ENCODE measurements at regions not wholly inside any gene's neighbourhood (a gene's known extent, or its start where the extent isn't known, plus 50 kb on each side); places are given as distances from the start of the nearest gene placed in this dataset.
A peak's percentile ranks its signal among the peaks of the same experiment; 100 is the strongest.

GRCh38 chr2:64196963-64197362 lies 52.7 kb upstream of the PELI1 start:
- DNase-seq (ENCODE audit: low read depth), result no peak

- no peak for DNase-seq (ENCODE audit: low read depth)
Observed at GRCh38 chr2:64201151-64201550, 56.9 kb upstream of the PELI1 start.

GRCh38 chr2:64202206-64202845 lies 58.1 kb upstream of the PELI1 start:
- DNase-seq (ENCODE audit: low read depth), result no peak

GRCh38 chr2:64203131-64203857 lies 59.1 kb upstream of the PELI1 start:
- no peak for DNase-seq (ENCODE audit: low read depth)

GRCh38 chr2:64203858-64204632 lies 59.8 kb upstream of the PELI1 start:
- DNase-seq (ENCODE audit: low read depth), result no peak

- no peak for DNase-seq (ENCODE audit: low read depth)
Observed at GRCh38 chr2:64204703-64205102, 60.5 kb upstream of the PELI1 start.

- DNase-seq (ENCODE audit: low read depth), result no peak
Observed at GRCh38 chr2:64205415-64205814, 61.2 kb upstream of the PELI1 start.

- DNase-seq (ENCODE audit: low read depth), result no peak
Observed at GRCh38 chr2:64207573-64207972, 63.4 kb upstream of the PELI1 start.

GRCh38 chr2:64210816-64211215 lies 66.6 kb upstream of the PELI1 start:
- no peak for DNase-seq (ENCODE audit: low read depth)

GRCh38 chr2:64211276-64211921 lies 67.2 kb upstream of the PELI1 start:
- DNase-seq (ENCODE audit: low read depth), result no peak

GRCh38 chr2:64212346-64212745 lies 68.1 kb upstream of the PELI1 start:
- DNase-seq (ENCODE audit: low read depth), result peak; percentile 91

- peak; percentile 95 for DNase-seq (ENCODE audit: low read depth)
Observed at GRCh38 chr2:64212801-64213321, 68.6 kb upstream of the PELI1 start.

GRCh38 chr2:64213532-64214275 lies 69.5 kb upstream of the PELI1 start:
- no peak for DNase-seq (ENCODE audit: low read depth)

GRCh38 chr2:64214281-64215115 lies 70.3 kb upstream of the PELI1 start:
- DNase-seq (ENCODE audit: low read depth), result peak; percentile 20

GRCh38 chr2:64217198-64217869 lies 73.1 kb upstream of the PELI1 start:
- no peak for DNase-seq (ENCODE audit: low read depth)

GRCh38 chr2:64218137-64218802 lies 74.0 kb upstream of the PELI1 start:
- DNase-seq (ENCODE audit: low read depth), result no peak

- no peak for DNase-seq (ENCODE audit: low read depth)
Observed at GRCh38 chr2:64219149-64219548, 74.9 kb upstream of the PELI1 start.

GRCh38 chr2:64220265-64220664 lies 76.0 kb upstream of the PELI1 start:
- DNase-seq (ENCODE audit: low read depth), result no peak

All from LHCN-M2 (cell line).